C4-2B (cell line): ENCODE measurements at regions not wholly inside any gene's neighbourhood (a gene's known extent, or its start where the extent isn't known, plus 50 kb on each side); places are given as distances from the start of the nearest gene placed in this dataset.

Experiments
- ZFX ChIP-seq: fragments of 450-650 bp; IDR thresholded peaks from 2 replicates; pipeline ENCODE4 v1.6.1; 2017
- TF ChIP-seq, protein P1 (sequence below): fragments of 450-650 bp; conservative IDR thresholded peaks from 2 replicates; pipeline ENCODE4 v1.5.1; 2017; ENCODE audit warnings: mild to moderate bottlenecking

DNA sequence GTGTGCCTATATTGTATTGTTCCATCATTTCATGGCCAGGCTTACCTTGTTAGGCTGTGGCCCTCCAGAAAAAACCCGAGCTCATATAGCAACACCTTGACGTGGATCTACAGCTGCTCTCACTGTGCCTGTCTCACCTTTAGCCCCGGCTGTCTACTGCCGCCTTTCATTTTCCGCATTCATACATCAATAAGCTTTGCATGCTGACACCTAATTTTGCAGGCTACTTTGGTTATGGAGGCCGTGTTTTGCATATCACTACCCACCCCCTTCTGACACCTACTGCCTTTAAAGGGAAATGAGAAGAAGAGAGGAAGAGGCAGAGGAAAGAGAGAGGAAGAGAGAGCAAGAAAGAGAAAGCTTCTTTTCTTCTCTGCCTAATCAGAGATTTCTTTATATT, 702.9 kb downstream of the BCL11A start:
- TF ChIP-seq, protein P1, sequence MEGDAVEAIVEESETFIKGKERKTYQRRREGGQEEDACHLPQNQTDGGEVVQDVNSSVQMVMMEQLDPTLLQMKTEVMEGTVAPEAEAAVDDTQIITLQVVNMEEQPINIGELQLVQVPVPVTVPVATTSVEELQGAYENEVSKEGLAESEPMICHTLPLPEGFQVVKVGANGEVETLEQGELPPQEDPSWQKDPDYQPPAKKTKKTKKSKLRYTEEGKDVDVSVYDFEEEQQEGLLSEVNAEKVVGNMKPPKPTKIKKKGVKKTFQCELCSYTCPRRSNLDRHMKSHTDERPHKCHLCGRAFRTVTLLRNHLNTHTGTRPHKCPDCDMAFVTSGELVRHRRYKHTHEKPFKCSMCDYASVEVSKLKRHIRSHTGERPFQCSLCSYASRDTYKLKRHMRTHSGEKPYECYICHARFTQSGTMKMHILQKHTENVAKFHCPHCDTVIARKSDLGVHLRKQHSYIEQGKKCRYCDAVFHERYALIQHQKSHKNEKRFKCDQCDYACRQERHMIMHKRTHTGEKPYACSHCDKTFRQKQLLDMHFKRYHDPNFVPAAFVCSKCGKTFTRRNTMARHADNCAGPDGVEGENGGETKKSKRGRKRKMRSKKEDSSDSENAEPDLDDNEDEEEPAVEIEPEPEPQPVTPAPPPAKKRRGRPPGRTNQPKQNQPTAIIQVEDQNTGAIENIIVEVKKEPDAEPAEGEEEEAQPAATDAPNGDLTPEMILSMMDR = no peak
- TF ChIP-seq ZFX = no peak
